Suprapubic skin (tissue), 4 donors: ENCODE measurements at regions not wholly inside any gene's neighbourhood (a gene's known extent, or its start where the extent isn't known, plus 50 kb on each side); places are given as distances from the start of the nearest gene placed in this dataset.

ENCODE experiments used
- EP300 ChIP-seq: sonication (generic); formaldehyde crosslinking; IDR thresholded peaks from one replicate; pipeline ENCODE4 v1.6.1; 2017; ENCODE audit warnings: antibody characterized with exemption
- POLR2A ChIP-seq, 2 donors: fragments of 450-650 bp; IDR thresholded peaks; one replicate each; pipeline ENCODE4 v1.6.1; 2017; ENCODE audit warnings: antibody characterized with exemption in 2 of 2, mild to moderate bottlenecking in 2 of 2, moderate library complexity in 2 of 2
- POLR2AphosphoS5 ChIP-seq, 3 donors: sonication (generic); formaldehyde crosslinking; IDR thresholded peaks; one replicate each; pipeline ENCODE4 v1.6.1; 2017; ENCODE audit warnings: antibody characterized with exemption in 3 of 3
- TF ChIP-seq, protein P1 (sequence below), 2 donors: fragments of 200-600 bp in 1 of 2; fragments of 450-650 bp in 1 of 2; sonication (generic) in 1 of 2; IDR thresholded peaks; one replicate each; pipeline ENCODE4 v1.5.1; 2016 to 2019; ENCODE audit warnings: antibody characterized with exemption in 2 of 2, mild to moderate bottlenecking in 1 of 2, moderate library complexity in 1 of 2

GRCh38 chr2:48253301-48253700, 61.2 kb upstream of the FOXN2 start:
- TF ChIP-seq, protein P1, sequence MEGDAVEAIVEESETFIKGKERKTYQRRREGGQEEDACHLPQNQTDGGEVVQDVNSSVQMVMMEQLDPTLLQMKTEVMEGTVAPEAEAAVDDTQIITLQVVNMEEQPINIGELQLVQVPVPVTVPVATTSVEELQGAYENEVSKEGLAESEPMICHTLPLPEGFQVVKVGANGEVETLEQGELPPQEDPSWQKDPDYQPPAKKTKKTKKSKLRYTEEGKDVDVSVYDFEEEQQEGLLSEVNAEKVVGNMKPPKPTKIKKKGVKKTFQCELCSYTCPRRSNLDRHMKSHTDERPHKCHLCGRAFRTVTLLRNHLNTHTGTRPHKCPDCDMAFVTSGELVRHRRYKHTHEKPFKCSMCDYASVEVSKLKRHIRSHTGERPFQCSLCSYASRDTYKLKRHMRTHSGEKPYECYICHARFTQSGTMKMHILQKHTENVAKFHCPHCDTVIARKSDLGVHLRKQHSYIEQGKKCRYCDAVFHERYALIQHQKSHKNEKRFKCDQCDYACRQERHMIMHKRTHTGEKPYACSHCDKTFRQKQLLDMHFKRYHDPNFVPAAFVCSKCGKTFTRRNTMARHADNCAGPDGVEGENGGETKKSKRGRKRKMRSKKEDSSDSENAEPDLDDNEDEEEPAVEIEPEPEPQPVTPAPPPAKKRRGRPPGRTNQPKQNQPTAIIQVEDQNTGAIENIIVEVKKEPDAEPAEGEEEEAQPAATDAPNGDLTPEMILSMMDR (IDR thresholded peaks at IDR 0.05) = no peak
- TF ChIP-seq POLR2A (IDR thresholded peaks at IDR 0.05) = no peak
- no peak for TF ChIP-seq POLR2AphosphoS5 (IDR thresholded peaks at IDR 0.05)
- TF ChIP-seq EP300 = no peak
